ENCODE measurements at regions not wholly inside any gene's neighbourhood (a gene's known extent, or its start where the extent isn't known, plus 50 kb on each side); places are given as distances from the start of the nearest gene placed in this dataset.

DNA sequence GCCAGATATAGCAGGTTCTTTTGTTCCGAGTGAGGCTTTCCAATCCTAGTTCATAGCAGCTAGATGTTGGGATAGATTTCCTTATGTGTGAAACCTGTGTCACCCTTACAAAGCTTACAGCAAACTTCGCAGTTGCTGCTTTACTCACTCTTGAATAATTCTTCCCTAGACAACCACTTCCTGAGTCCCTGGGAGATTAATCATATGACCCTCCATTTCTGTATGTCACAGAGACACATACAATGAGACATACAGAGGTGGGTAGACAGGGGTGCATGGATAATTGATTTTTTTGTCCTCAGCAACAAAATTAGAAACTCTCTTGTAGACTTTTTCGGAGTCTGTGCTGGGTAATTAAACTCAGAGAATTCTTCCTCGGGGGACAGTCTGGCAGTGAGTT, 163.2 kb downstream of the NSUN3 start:
- Histone ChIP-seq H3K9me3 (replicated peaks; ENCODE audit: low read length) (no peaks in the 10 kb centered on the region), H3K4me1 (ENCODE audit: control insufficient read depth, insufficient read depth, low read length) (peaks cover 19% of the 10 kb centered on the region), H3K4me3 (ENCODE audit: low read length) (peak overlapping the region; percentile 41), H3K4me2 (ENCODE audit: low read length) (peak overlapping the region; percentile 68), H3K36me3 (ENCODE audit: insufficient read depth, low read length) (no peaks in the 10 kb centered on the region), H3K9ac (ENCODE audit: low read depth, low read length) (peak overlapping the region; percentile 75), H3K27me3 (ENCODE audit: control insufficient read depth, insufficient read depth, low read length) (no peaks in the 10 kb centered on the region)

DNA sequence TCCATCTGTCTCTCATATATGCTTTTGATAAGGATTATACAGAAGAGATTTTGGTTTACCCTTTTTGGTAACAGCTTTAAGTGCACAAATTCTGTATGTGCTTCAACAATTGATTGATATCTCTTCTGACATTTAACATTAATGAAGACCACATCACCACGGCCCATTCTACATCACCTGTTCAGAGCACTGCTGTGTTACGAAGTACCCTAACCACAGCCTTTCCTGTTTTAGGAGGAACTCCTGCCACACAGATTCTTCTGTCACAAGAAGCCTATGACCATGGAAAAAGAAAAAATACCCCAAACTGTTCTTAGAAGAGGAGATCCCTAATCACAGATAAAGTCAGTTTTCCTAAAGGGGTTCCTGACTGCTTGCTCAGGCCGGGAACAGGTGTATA, 170.1 kb downstream of the NSUN3 start:
- Histone ChIP-seq H3K4me3 (ENCODE audit: low read length) (no peak overlapping the region), H3K4me1 (ENCODE audit: control insufficient read depth, insufficient read depth, low read length) (no peaks in the 10 kb centered on the region), H3K27me3 (ENCODE audit: control insufficient read depth, insufficient read depth, low read length) (peaks cover 3% of the 10 kb centered on the region), H3K36me3 (ENCODE audit: insufficient read depth, low read length) (no peaks in the 10 kb centered on the region), H3K9ac (ENCODE audit: low read depth, low read length) (no peak overlapping the region), H3K4me2 (ENCODE audit: low read length) (no peak overlapping the region), H3K9me3 (replicated peaks; ENCODE audit: low read length) (no peaks in the 10 kb centered on the region)

DNA sequence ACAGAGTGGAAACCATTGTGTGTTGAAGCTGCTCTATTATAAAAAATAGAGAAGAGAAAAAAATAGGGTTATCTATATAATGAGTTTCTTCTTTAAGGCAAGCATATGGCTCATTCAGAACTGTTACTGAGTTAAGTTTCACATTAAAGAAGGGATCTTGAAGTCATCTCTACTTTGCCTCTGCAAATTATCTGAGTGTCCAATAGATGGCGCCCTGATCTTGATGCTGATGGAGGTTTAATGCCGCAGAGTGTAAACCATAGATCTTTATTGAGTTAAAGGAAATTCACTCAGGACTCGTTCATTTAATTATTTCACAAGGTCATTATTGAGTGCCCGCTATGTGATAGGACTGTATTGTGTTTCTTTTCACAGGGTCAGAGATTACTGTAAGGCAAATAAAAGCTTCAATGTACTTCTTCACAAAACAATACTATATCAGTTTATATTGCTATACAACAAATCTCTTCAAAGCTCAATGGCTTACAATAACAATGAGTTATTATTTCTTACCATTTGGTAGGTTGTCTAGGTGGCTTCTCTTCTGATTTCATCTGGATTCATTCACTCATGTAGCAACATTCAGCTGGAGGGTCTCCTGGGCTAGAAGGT, 171.4 kb downstream of the NSUN3 start:
- Histone ChIP-seq H3K27me3 (ENCODE audit: control insufficient read depth, insufficient read depth, low read length) (peaks cover 3% of the 10 kb centered on the region), H3K9me3 (replicated peaks; ENCODE audit: low read length) (no peaks in the 10 kb centered on the region), H3K4me1 (ENCODE audit: control insufficient read depth, insufficient read depth, low read length) (no peaks in the 10 kb centered on the region), H3K9ac (ENCODE audit: low read depth, low read length) (no peak overlapping the region), H3K4me3 (ENCODE audit: low read length) (no peak overlapping the region), H3K4me2 (ENCODE audit: low read length) (no peak overlapping the region), H3K36me3 (ENCODE audit: insufficient read depth, low read length) (no peaks in the 10 kb centered on the region)

DNA sequence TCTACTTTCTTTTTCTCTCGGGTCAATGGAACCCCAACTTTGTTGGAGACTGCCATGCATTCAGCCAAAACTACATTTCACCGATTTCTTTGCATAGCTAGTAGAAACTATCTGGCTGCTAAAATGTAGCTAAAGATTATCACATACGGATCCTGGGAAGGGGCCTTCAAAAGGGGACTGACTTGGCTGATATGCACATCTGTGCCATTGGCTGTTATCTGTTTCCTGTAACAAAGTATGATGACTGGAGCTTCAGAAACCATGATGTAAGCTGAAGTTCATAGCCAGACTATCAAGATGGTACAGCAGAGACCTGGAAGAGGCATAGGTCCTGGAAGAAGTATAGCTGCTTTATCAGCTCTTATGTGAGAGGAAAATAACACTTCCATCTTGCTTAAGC, 179.1 kb downstream of the NSUN3 start:
- no peak overlapping the region for H3K9ac ChIP-seq (ENCODE audit: low read depth, low read length)
- no peaks in the 10 kb centered on the region for H3K36me3 ChIP-seq (ENCODE audit: insufficient read depth, low read length)
- H3K9me3 ChIP-seq (replicated peaks; ENCODE audit: low read length): no peaks in the 10 kb centered on the region
- H3K4me3 ChIP-seq (ENCODE audit: low read length): no peak overlapping the region
- H3K27me3 ChIP-seq (ENCODE audit: control insufficient read depth, insufficient read depth, low read length): peaks cover 10% of the 10 kb centered on the region
- H3K4me1 ChIP-seq (ENCODE audit: control insufficient read depth, insufficient read depth, low read length): no peaks in the 10 kb centered on the region
- H3K4me2 ChIP-seq (ENCODE audit: low read length): no peak overlapping the region

DNA sequence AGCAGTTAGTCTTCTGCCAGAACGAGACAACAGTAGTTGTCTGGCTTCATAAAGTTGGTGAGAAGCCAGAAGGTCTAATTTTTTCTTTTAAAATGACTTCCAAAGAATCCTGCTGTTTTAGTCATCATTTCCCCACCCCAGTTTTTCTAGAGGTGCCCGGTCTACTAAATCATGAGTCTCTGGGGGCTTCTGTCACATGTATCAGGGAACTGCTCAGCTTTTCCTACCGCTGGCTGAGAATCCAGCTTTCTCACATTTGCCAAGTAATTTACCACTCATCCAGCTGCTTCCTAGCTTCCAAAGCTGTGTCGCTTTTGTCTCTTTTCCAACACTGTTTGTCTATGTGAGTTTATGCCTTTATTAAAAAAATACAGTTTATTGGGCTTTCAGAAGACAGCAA, 183.3 kb downstream of the NSUN3 start:
- Histone ChIP-seq H3K27me3 (ENCODE audit: control insufficient read depth, insufficient read depth, low read length) (peaks cover 29% of the 10 kb centered on the region), H3K9me3 (replicated peaks; ENCODE audit: low read length) (no peaks in the 10 kb centered on the region), H3K36me3 (ENCODE audit: insufficient read depth, low read length) (no peaks in the 10 kb centered on the region), H3K4me2 (ENCODE audit: low read length) (peak overlapping the region; percentile 31), H3K9ac (ENCODE audit: low read depth, low read length) (no peak overlapping the region), H3K4me1 (ENCODE audit: control insufficient read depth, insufficient read depth, low read length) (no peaks in the 10 kb centered on the region), H3K4me3 (ENCODE audit: low read length) (peak overlapping the region; percentile 3)

DNA sequence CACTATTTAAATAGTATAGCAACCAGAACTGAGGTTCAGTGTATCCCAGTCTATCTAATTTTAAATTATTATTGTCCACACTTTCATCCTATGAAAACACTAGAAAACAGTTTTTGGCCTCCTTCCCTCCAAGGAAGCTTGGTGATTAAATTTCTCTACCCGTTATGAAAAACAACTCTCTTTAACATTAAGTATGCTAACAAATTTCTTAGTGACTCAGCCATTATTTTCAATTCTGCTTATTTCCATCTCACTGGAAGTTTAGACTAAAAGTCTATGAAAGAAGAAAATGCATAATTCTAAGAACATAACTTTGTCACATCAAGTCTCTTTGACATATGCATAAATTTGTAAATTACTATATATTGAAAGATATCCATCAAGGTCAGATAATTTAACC, 185.2 kb downstream of the NSUN3 start:
- H3K9ac ChIP-seq (ENCODE audit: low read depth, low read length): no peak overlapping the region
- H3K4me3 ChIP-seq (ENCODE audit: low read length): no peak overlapping the region
- no peak overlapping the region for H3K4me2 ChIP-seq (ENCODE audit: low read length)
- H3K36me3 ChIP-seq (ENCODE audit: insufficient read depth, low read length): no peaks in the 10 kb centered on the region
- H3K4me1 ChIP-seq (ENCODE audit: control insufficient read depth, insufficient read depth, low read length): no peaks in the 10 kb centered on the region
- peaks cover 35% of the 10 kb centered on the region for H3K27me3 ChIP-seq (ENCODE audit: control insufficient read depth, insufficient read depth, low read length)
- no peaks in the 10 kb centered on the region for H3K9me3 ChIP-seq (replicated peaks; ENCODE audit: low read length)

DNA sequence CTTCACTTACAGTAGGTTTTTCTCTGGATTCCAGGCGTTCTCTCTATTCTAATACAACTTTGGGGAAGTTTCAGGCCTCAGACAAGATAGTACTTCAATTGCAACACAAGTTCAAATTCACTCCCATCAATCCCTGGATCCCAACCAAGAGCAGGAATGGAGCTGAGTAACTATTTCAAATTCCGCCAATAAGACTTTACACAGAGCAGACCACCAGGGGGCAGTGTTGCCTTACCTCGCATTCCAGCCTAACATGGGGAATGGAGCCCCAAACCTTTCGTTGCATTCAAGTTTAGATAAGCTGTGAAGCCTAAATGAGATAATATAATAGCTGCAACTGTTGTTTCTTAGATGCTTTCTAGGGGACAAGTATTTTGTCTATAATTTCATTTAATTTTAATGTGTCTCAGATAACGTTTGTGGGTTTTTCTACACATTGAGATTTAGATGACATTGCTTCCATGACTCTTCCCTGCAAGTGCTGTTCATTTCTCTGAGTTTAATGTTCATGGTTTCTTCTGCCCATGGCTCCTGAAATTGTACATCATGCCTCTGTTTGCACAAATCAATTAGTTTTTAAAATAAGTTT, 186.7 kb downstream of the NSUN3 start:
- Histone ChIP-seq H3K4me3 (ENCODE audit: low read length) (no peak overlapping the region), H3K4me1 (ENCODE audit: control insufficient read depth, insufficient read depth, low read length) (no peaks in the 10 kb centered on the region), H3K36me3 (ENCODE audit: insufficient read depth, low read length) (no peaks in the 10 kb centered on the region), H3K9me3 (replicated peaks; ENCODE audit: low read length) (no peaks in the 10 kb centered on the region), H3K9ac (ENCODE audit: low read depth, low read length) (no peak overlapping the region), H3K27me3 (ENCODE audit: control insufficient read depth, insufficient read depth, low read length) (peaks cover 42% of the 10 kb centered on the region), H3K4me2 (ENCODE audit: low read length) (no peak overlapping the region)

DNA sequence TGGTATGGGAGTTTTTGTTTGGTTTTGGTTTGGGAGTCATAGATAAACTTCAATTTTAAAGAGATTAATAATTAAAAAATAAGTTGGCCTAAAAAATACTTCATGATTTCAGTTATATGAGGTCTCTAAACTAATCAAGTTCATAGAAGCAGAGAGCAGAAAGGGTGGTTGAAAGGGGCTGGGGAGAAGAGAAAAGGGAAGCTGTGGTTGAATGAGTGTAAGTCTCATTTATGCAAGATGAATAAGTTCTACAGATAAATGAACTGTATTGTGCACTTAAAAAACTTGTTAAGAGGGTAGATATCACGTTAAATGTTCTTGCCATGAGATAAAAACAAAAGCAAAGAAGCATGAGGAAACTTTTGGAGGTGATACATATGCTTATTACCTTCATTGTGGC, 188.7 kb downstream of the NSUN3 start:
- H3K4me2 ChIP-seq (ENCODE audit: low read length): no peak overlapping the region
- H3K4me3 ChIP-seq (ENCODE audit: low read length): no peak overlapping the region
- H3K4me1 ChIP-seq (ENCODE audit: control insufficient read depth, insufficient read depth, low read length): no peaks in the 10 kb centered on the region
- H3K36me3 ChIP-seq (ENCODE audit: insufficient read depth, low read length): no peaks in the 10 kb centered on the region
- H3K27me3 ChIP-seq (ENCODE audit: control insufficient read depth, insufficient read depth, low read length): peaks cover 53% of the 10 kb centered on the region
- H3K9me3 ChIP-seq (replicated peaks; ENCODE audit: low read length): no peaks in the 10 kb centered on the region
- no peak overlapping the region for H3K9ac ChIP-seq (ENCODE audit: low read depth, low read length)

DNA sequence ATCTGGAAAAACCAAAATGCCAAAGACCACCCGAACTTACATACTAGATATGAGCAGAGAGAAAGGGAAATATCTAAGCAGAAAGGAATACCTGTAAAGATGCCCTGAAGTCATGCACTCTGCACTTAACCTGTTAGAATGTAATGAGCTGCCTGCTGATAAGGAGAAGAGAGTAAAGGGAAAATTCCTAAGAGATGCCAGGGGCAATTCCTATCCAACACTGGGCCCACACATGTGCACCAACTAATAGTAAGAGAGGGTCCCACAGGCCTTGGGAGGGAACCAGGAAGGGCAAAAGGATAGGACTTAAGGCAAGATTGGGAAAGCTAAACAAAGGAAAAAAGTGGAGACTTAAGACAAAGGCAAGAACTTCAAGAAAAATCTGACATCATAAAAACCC, 189.5 kb downstream of the NSUN3 start:
- no peaks in the 10 kb centered on the region for H3K4me1 ChIP-seq (ENCODE audit: control insufficient read depth, insufficient read depth, low read length)
- no peaks in the 10 kb centered on the region for H3K36me3 ChIP-seq (ENCODE audit: insufficient read depth, low read length)
- no peak overlapping the region for H3K4me3 ChIP-seq (ENCODE audit: low read length)
- H3K4me2 ChIP-seq (ENCODE audit: low read length): no peak overlapping the region
- no peaks in the 10 kb centered on the region for H3K9me3 ChIP-seq (replicated peaks; ENCODE audit: low read length)
- no peak overlapping the region for H3K9ac ChIP-seq (ENCODE audit: low read depth, low read length)
- H3K27me3 ChIP-seq (ENCODE audit: control insufficient read depth, insufficient read depth, low read length): peaks cover 45% of the 10 kb centered on the region

DNA sequence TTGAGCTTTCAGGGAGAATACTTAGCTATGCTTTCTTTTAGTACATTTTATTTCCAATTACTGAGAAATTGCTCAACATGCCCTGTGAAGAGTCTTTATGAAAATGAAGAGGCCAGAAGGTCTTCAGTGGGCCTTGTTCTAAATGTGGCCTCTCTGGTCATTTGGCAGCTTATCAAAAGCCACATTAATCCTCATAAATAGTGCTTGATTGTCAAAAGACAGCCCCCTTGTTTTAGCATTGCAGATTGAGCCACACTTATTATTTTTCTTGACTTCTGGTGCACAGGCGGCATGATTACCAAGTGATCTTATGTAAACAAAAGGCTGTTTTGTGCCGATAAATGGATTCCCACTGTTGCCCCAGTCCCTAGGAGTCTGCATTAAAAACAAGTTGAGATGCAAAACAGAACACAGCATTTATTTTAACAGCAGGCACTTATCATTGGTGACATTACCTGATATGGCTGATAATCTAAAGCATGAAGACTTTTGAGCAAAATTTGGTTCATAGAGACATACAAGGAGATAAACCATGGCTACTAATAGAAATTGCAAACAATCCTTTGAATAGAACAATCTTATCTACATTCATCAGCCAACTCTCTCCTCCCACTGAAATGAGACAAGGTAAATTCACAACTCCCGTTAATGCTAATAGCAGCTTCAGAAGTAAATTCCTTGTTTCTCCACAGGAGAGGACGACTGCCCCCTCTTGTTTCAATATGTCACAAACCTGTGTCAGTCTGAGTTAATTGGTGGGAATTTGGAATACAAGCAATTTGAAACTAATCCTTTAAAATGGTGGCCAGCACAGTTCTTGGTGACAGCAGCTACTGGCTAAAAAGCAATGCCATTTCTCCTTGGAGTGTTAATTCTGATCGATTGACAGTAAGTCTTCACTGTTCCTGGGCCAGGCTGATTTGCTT, 194.3 kb downstream of the NSUN3 start:
- H3K9ac ChIP-seq (ENCODE audit: low read depth, low read length): no peak overlapping the region
- no peaks in the 10 kb centered on the region for H3K4me1 ChIP-seq (ENCODE audit: control insufficient read depth, insufficient read depth, low read length)
- no peak overlapping the region for H3K4me3 ChIP-seq (ENCODE audit: low read length)
- H3K4me2 ChIP-seq (ENCODE audit: low read length): no peak overlapping the region
- no peaks in the 10 kb centered on the region for H3K36me3 ChIP-seq (ENCODE audit: insufficient read depth, low read length)
- H3K9me3 ChIP-seq (replicated peaks; ENCODE audit: low read length): no peaks in the 10 kb centered on the region
- H3K27me3 ChIP-seq (ENCODE audit: control insufficient read depth, insufficient read depth, low read length): peaks cover 30% of the 10 kb centered on the region

DNA sequence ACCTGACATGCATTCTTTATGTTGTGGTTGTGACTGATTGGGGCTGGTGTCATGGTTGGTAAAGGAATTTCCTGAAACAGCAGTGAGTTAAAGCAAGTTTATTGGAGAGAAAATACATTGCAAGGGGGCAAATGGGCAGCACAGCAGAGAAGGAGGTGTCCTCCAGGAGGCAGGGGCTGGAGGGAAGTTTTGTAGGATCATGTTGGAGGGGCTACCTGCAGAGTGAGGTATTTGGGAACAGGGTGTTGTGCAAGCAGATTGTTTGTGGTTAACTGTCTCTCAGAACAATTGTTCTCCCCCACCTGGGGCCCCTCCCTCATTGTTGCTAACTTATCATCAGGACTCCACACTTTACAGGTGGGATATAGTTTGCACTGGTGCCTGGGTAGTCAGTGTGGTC, 196.0 kb downstream of the NSUN3 start:
- peaks cover 29% of the 10 kb centered on the region for H3K27me3 ChIP-seq (ENCODE audit: control insufficient read depth, insufficient read depth, low read length)
- H3K4me1 ChIP-seq (ENCODE audit: control insufficient read depth, insufficient read depth, low read length): no peaks in the 10 kb centered on the region
- H3K4me3 ChIP-seq (ENCODE audit: low read length): no peak overlapping the region
- no peaks in the 10 kb centered on the region for H3K9me3 ChIP-seq (replicated peaks; ENCODE audit: low read length)
- H3K36me3 ChIP-seq (ENCODE audit: insufficient read depth, low read length): no peaks in the 10 kb centered on the region
- no peak overlapping the region for H3K9ac ChIP-seq (ENCODE audit: low read depth, low read length)
- H3K4me2 ChIP-seq (ENCODE audit: low read length): no peak overlapping the region

Data from skeletal muscle satellite cell (primary cell).